PC-9 (cell line): ENCODE measurements at regions not wholly inside any gene's neighbourhood (a gene's known extent, or its start where the extent isn't known, plus 50 kb on each side); places are given as distances from the start of the nearest gene placed in this dataset.

Experiments
- CTCF ChIP-seq: fragments of 200-600 bp; sonication (generic); conservative IDR thresholded peaks from 2 replicates; pipeline ENCODE4 v1.6.1; 2017; ENCODE audit warnings: mixed run types, antibody characterized with exemption, mild to moderate bottlenecking, moderate library complexity
- EZH2 ChIP-seq: fragments of 200-600 bp; sonication (generic); IDR thresholded peaks from 2 replicates; pipeline ENCODE4 v1.8.0; 2017; ENCODE audit warnings: antibody characterized with exemption, low read depth

GRCh38 chr15:96038131-96038530 is 292.4 kb upstream of the NR2F2 start:
- TF ChIP-seq EZH2, result no peak
- TF ChIP-seq CTCF, result no peak
